ENCODE measurements at regions not wholly inside any gene's neighbourhood (a gene's known extent, or its start where the extent isn't known, plus 50 kb on each side); places are given as distances from the start of the nearest gene placed in this dataset.

DNA sequence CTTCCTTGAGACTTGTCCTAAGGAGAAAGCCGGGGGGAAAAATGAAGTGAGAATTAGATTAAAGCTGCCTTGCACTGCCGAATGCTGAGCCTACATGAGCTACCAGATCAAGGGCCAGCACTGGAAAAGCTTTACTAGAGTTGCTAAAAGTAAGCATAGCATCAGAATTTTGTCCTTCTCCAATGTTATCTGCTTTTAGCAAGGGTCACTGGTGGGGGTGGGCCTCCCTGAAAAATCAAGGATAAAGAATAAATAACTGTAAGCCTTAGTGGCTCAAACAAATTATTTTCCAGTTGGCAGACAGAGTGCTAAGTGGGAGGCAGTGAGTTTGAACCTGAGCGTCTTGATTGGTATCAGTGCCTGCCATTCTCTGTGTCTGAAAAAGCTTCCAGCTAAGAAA, 310.5 kb upstream of the PITX2 start:
- H3K36me3 ChIP-seq, result no peaks in the 10 kb centered on the region

DNA sequence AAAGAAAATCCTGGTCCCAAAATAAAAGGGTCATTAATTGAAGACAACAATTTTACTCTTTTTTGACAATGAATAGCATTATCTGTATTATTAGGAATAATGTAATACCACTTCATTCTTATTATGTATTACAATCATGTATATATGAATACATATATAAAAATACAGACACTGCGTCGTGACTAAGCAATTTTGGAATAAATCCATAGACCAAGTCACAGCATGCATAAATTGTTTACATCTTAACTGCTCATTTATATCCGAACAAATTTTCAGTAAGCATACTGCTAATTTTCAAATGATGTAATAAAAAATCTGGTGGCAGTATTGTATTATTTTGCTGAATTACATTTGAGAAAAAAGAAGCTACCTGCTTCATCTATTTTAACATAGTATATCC, 321.6 kb upstream of the PITX2 start:
- WGBS, 2 donors (ENCODE audit: low coverage in 1 of 2), result 30 to 72% methylated on average over 3 of the region's 3 CpGs
- ATAC-seq, result no peak
- TF ChIP-seq EP300 (IDR thresholded peaks at IDR 0.05), result no peak
- TF ChIP-seq, protein P1, sequence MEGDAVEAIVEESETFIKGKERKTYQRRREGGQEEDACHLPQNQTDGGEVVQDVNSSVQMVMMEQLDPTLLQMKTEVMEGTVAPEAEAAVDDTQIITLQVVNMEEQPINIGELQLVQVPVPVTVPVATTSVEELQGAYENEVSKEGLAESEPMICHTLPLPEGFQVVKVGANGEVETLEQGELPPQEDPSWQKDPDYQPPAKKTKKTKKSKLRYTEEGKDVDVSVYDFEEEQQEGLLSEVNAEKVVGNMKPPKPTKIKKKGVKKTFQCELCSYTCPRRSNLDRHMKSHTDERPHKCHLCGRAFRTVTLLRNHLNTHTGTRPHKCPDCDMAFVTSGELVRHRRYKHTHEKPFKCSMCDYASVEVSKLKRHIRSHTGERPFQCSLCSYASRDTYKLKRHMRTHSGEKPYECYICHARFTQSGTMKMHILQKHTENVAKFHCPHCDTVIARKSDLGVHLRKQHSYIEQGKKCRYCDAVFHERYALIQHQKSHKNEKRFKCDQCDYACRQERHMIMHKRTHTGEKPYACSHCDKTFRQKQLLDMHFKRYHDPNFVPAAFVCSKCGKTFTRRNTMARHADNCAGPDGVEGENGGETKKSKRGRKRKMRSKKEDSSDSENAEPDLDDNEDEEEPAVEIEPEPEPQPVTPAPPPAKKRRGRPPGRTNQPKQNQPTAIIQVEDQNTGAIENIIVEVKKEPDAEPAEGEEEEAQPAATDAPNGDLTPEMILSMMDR (IDR thresholded peaks at IDR 0.05), result no peak
- no peak for TF ChIP-seq POLR2AphosphoS5 (IDR thresholded peaks at IDR 0.05)
- TF ChIP-seq POLR2A (IDR thresholded peaks at IDR 0.05), result no peak
- Histone ChIP-seq H3K4me1 (no peaks in the 10 kb centered on the region), H3K27ac (no peak overlapping the region), H3K9me3 (no peaks in the 10 kb centered on the region), H3K27me3 (no peaks in the 10 kb centered on the region), H3K36me3 (no peaks in the 10 kb centered on the region), H3K4me3 (no peak overlapping the region)

More for the DNA sequence above, 310.5 kb upstream of the PITX2 start:
- Histone ChIP-seq H3K9me3 (no peaks in the 10 kb centered on the region), H3K4me3 (no peak overlapping the region), H3K27ac (no peak overlapping the region), H3K4me1 (no peaks in the 10 kb centered on the region), H3K27me3 (no peaks in the 10 kb centered on the region)
- ATAC-seq, result no peak
- no peak for TF ChIP-seq EP300 (IDR thresholded peaks at IDR 0.05)
- TF ChIP-seq POLR2AphosphoS5 (IDR thresholded peaks at IDR 0.05), result no peak
- TF ChIP-seq, protein P1 (IDR thresholded peaks at IDR 0.05), result no peak
- no peak for TF ChIP-seq POLR2A (IDR thresholded peaks at IDR 0.05)
- WGBS, 2 donors (ENCODE audit: low coverage in 1 of 2), result 37 to 88% methylated on average over 2 to 3 of the region's 3 CpGs

DNA sequence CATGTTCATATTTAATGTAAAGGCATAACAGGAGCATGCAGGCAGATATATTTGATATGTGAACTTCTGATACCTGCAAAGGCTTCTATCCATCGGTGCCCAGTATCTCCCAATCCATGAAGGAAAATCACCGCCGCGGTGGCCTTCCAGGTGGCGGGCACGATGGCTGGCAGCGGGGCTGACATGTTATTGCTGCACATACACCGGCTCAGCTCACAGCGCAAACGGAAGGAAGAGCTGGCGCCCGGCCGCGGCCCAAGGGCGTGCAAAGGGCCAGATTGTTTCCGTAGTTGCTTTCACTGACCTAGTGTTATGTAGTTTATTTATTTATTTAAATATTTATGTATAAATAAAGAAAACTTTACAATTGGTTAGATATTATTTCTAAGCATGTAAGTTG, 322.7 kb upstream of the PITX2 start:
- Histone ChIP-seq H3K27me3 (no peaks in the 10 kb centered on the region), H3K4me1 (no peaks in the 10 kb centered on the region), H3K9me3 (no peaks in the 10 kb centered on the region), H3K36me3 (no peaks in the 10 kb centered on the region), H3K27ac (no peak overlapping the region), H3K4me3 (no peak overlapping the region)
- 95 to 99% methylated on average over 8 to 15 of the region's 16 CpGs for WGBS, 2 donors (ENCODE audit: low coverage in 1 of 2)
- no peak for ATAC-seq
- TF ChIP-seq POLR2AphosphoS5 (IDR thresholded peaks at IDR 0.05) (no peak), POLR2A (IDR thresholded peaks at IDR 0.05) (no peak), EP300 (IDR thresholded peaks at IDR 0.05) (no peak)
- TF ChIP-seq, protein P1 (IDR thresholded peaks at IDR 0.05), result no peak

DNA sequence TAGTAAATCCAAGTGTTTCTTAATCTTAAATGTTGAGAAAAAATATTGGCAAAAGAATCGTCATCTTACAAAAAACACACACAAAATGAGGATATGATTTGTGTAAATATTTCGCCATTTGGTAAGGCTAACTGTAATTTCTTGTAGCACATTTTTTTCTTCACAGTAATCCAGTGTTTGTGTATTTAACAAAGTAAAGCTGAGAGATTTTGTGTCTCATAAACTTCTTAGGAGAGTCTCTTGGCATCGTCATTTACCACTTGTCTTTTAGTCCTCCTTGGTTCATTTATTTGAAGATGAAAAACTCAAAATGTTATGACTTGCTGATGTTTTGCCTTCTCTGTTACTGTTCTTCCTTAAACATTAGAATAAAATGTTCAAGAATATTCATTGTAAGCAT, 326.7 kb upstream of the PITX2 start:
- no peak for ATAC-seq
- Histone ChIP-seq H3K36me3 (no peaks in the 10 kb centered on the region), H3K27me3 (no peaks in the 10 kb centered on the region), H3K27ac (no peak overlapping the region), H3K4me1 (no peaks in the 10 kb centered on the region), H3K4me3 (no peak overlapping the region), H3K9me3 (no peaks in the 10 kb centered on the region)
- 40 to 70% methylated on average over 3 of the region's 3 CpGs for WGBS, 2 donors (ENCODE audit: low coverage in 1 of 2)
- TF ChIP-seq, protein P1 (IDR thresholded peaks at IDR 0.05), result no peak
- TF ChIP-seq POLR2A (IDR thresholded peaks at IDR 0.05) (no peak), POLR2AphosphoS5 (IDR thresholded peaks at IDR 0.05) (no peak), EP300 (IDR thresholded peaks at IDR 0.05) (no peak)

DNA sequence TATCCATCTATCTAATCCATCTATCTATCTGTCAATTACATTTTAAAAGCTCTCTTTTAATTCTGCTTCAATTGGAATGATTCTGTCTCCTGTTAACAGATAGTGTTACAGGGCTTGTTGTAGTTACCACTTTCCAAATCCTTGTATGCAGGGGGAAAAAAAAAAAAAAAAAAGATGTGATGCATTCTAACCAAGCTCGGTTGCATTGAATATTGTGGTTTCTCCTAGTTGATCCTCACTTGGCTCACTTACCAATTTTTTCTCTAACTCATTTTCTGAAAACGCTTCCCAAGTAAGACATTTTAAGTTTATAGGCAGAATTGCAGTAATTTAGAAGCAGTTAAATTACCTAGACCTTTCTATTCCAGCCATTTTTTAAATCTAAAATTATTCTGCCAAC, 327.9 kb upstream of the PITX2 start:
- H3K27me3 ChIP-seq, result no peaks in the 10 kb centered on the region
- TF ChIP-seq POLR2AphosphoS5 (IDR thresholded peaks at IDR 0.05) (no peak), POLR2A (IDR thresholded peaks at IDR 0.05) (no peak), EP300 (IDR thresholded peaks at IDR 0.05) (no peak)
- TF ChIP-seq, protein P1 (IDR thresholded peaks at IDR 0.05), result no peak
- whole genome bisulfite sequencing, 2 donors (ENCODE audit: low coverage in 1 of 2), result 63 to 70% methylated on average over 2 of the region's 2 CpGs
- H3K4me3 ChIP-seq, result no peak overlapping the region
- no peak overlapping the region for H3K27ac ChIP-seq
- no peak for ATAC-seq
- no peaks in the 10 kb centered on the region for H3K4me1 ChIP-seq
- no peaks in the 10 kb centered on the region for H3K36me3 ChIP-seq
- no peaks in the 10 kb centered on the region for H3K9me3 ChIP-seq
